Fibroblast of lung (primary cell): ENCODE measurements at regions not wholly inside any gene's neighbourhood (a gene's known extent, or its start where the extent isn't known, plus 50 kb on each side); places are given as distances from the start of the nearest gene placed in this dataset.

Source experiments
- DNase-seq, 2 donors: peaks; one replicate each; pipeline versions ENCODE4 v3.0.0 to v3.0.0-alpha.2; 2010; ENCODE audit warnings: low read depth in 2 of 2
- H2AFZ ChIP-seq: 2 replicates; pipeline ENCODE4 v1.5.1; 2012; ENCODE audit warnings: low read length, control low read depth, inconsistent platforms
- H3K27ac ChIP-seq: 2 replicates; pipeline ENCODE4 v1.5.1; 2011; ENCODE audit warnings: low read length, control low read depth; ENCODE audit not compliant: insufficient read depth
- H3K27me3 ChIP-seq: 2 replicates; pipeline ENCODE4 v1.5.1; 2011; ENCODE audit warnings: mild to moderate bottlenecking, low read length; ENCODE audit not compliant: control insufficient read depth, insufficient read depth
- H3K36me3 ChIP-seq: 2 replicates; pipeline ENCODE4 v1.5.1; 2011; ENCODE audit warnings: low read length; ENCODE audit not compliant: control insufficient read depth, insufficient read depth
- H3K4me1 ChIP-seq: 2 replicates; pipeline ENCODE4 v1.5.1; 2011; ENCODE audit warnings: low read length; ENCODE audit not compliant: control insufficient read depth, insufficient read depth; ENCODE audit errors: extremely low read depth
- H3K4me2 ChIP-seq: 2 replicates; pipeline ENCODE4 v1.5.1; 2011; ENCODE audit warnings: low read length, control low read depth; ENCODE audit not compliant: insufficient read depth; ENCODE audit errors: extremely low read depth
- H3K4me3 ChIP-seq, 4 experiments: fragments of 200-600 bp in 1 of 4; sonication (generic) in 1 of 4; replicated peaks in 1 of 4; 2 replicates each; pipeline ENCODE4 v1.5.1; 2011 to 2016; ENCODE audit warnings: low read length in 4 of 4, low read depth in 3 of 4, mild to moderate bottlenecking in 3 of 4, control low read depth in 2 of 4, inconsistent platforms in 1 of 4, mixed read lengths in 1 of 4; ENCODE audit not compliant: insufficient read depth in 1 of 4; ENCODE audit errors: control extremely low read depth in 1 of 4
- H3K79me2 ChIP-seq: 2 replicates; pipeline ENCODE4 v1.5.1; 2012; ENCODE audit warnings: mild to moderate bottlenecking, low read length, inconsistent platforms; ENCODE audit not compliant: control insufficient read depth, insufficient read depth
- H3K9ac ChIP-seq: 2 replicates; pipeline ENCODE4 v1.5.1; 2011; ENCODE audit warnings: mild to moderate bottlenecking, low read length, control low read depth; ENCODE audit not compliant: insufficient read depth
- H3K9me3 ChIP-seq: 2 replicates; pipeline ENCODE4 v1.5.1; 2012; ENCODE audit warnings: low read depth, low read length; ENCODE audit not compliant: control insufficient read depth, insufficient read depth
- H4K20me1 ChIP-seq: 2 replicates; pipeline ENCODE4 v1.5.1; 2011; ENCODE audit warnings: low read length; ENCODE audit not compliant: control insufficient read depth, insufficient read depth; ENCODE audit errors: extremely low read depth
- CTCF ChIP-seq, 2 donors: IDR thresholded peaks in 1 of 2; conservative IDR thresholded peaks in 1 of 2; 1 replicate in 1 of 2; 2 replicates in 1 of 2; pipeline ENCODE4 v1.5.1; 2011 to 2012; ENCODE audit warnings: low read length in 2 of 2, control low read depth in 1 of 2, inconsistent platforms in 1 of 2, low read depth in 1 of 2, mild to moderate bottlenecking in 1 of 2
- EZH2 ChIP-seq: IDR thresholded peaks from 2 replicates; pipeline ENCODE4 v1.5.1; 2012; ENCODE audit warnings: low read length, control low read depth, mild to moderate bottlenecking; ENCODE audit errors: missing control alignments

- no peaks in the 10 kb centered on the region for H3K9me3 ChIP-seq
- H3K36me3 ChIP-seq, result no peaks in the 10 kb centered on the region
- no peaks in the 10 kb centered on the region for H3K27me3 ChIP-seq
- no peak overlapping the region for H3K27ac ChIP-seq
- H3K9ac ChIP-seq, result no peak overlapping the region
- TF ChIP-seq CTCF (conservative IDR thresholded peaks at IDR 0.05 in 1 of 2, IDR thresholded peaks at IDR 0.05 in 1 of 2; ENCODE audit: low read depth in 1 of 2, low read length in 2 of 2) (no peak), EZH2 (no peak)
- no peaks in the 10 kb centered on the region for H3K79me2 ChIP-seq
- H2AFZ ChIP-seq, result no peak overlapping the region
- H3K4me2 ChIP-seq, result no peak overlapping the region
- DNase-seq, result no peak
- H4K20me1 ChIP-seq, result no peaks in the 10 kb centered on the region
- H3K4me3 ChIP-seq, result no peak overlapping the region
- H3K4me1 ChIP-seq, result peaks cover 6% of the 10 kb centered on the region
Measured at GRCh38 chr9:107632216-107632615, 142.6 kb upstream of the KLF4 start.

- DNase-seq, result peak in 1 of 2 donors; percentile 53
- no peaks in the 10 kb centered on the region for H3K27me3 ChIP-seq
- no peak for TF ChIP-seq CTCF (conservative IDR thresholded peaks at IDR 0.05 in 1 of 2, IDR thresholded peaks at IDR 0.05 in 1 of 2; ENCODE audit: low read depth in 1 of 2, low read length in 2 of 2)
- no peak for TF ChIP-seq EZH2
Measured at GRCh38 chr9:107631788-107632187, 142.2 kb upstream of the KLF4 start.

GRCh38 chr9:107630156-107630555, 140.6 kb upstream of the KLF4 start:
- Histone ChIP-seq H3K4me3 (no peak overlapping the region), H3K9ac (no peak overlapping the region), H3K4me2 (no peak overlapping the region), H3K9me3 (no peaks in the 10 kb centered on the region), H3K36me3 (no peaks in the 10 kb centered on the region), H4K20me1 (no peaks in the 10 kb centered on the region), H2AFZ (no peak overlapping the region), H3K27ac (no peak overlapping the region), H3K27me3 (no peaks in the 10 kb centered on the region), H3K4me1 (no peaks in the 10 kb centered on the region), H3K79me2 (no peaks in the 10 kb centered on the region)
- TF ChIP-seq CTCF (conservative IDR thresholded peaks at IDR 0.05 in 1 of 2, IDR thresholded peaks at IDR 0.05 in 1 of 2; ENCODE audit: low read depth in 1 of 2, low read length in 2 of 2) (no peak), EZH2 (no peak)
- DNase-seq, result no peak

More at GRCh38 chr9:107631788-107632187, 142.2 kb upstream of the KLF4 start:
- Histone ChIP-seq H3K9ac (no peak overlapping the region), H2AFZ (no peak overlapping the region), H3K4me1 (peaks cover 2% of the 10 kb centered on the region), H3K79me2 (no peaks in the 10 kb centered on the region), H3K9me3 (no peaks in the 10 kb centered on the region), H3K4me3 (no peak overlapping the region), H3K4me2 (no peak overlapping the region), H3K27ac (no peak overlapping the region), H3K36me3 (no peaks in the 10 kb centered on the region), H4K20me1 (no peaks in the 10 kb centered on the region)
